Activated naive CD8-positive, alpha-beta T cell (primary cell): ENCODE measurements at regions not wholly inside any gene's neighbourhood (a gene's known extent, or its start where the extent isn't known, plus 50 kb on each side); places are given as distances from the start of the nearest gene placed in this dataset.
"Not testable (repeated sequence)": the region's sequence is repeated elsewhere in the genome, so short reads cannot be mapped to it uniquely, and the experiment has no call there.

Experiments used
- H3K27ac Mint-ChIP-seq: one replicate; pipeline ENCODE4 v1.8.0; 2021; ENCODE audit warnings: mixed read lengths
- H3K27me3 Mint-ChIP-seq: one replicate; pipeline ENCODE4 v1.8.0; 2021; ENCODE audit warnings: mixed read lengths
- H3K36me3 Mint-ChIP-seq: one replicate; pipeline ENCODE4 v1.8.0; 2021; ENCODE audit warnings: mixed read lengths
- H3K4me1 Mint-ChIP-seq: one replicate; pipeline ENCODE4 v1.8.0; 2021; ENCODE audit warnings: low read depth, mixed read lengths
- H3K4me3 Mint-ChIP-seq: one replicate; pipeline ENCODE4 v1.8.0; 2021; ENCODE audit warnings: mild to moderate bottlenecking, mixed read lengths
- H3K9me3 Mint-ChIP-seq: one replicate; pipeline ENCODE4 v1.8.0; 2021; ENCODE audit warnings: low read depth, mixed read lengths

GRCh38 chr12:20093190-20093810 lies 275.0 kb upstream of the PDE3A start:
- H3K4me3 Mint-ChIP-seq, H3K27ac Mint-ChIP-seq, H3K27me3 Mint-ChIP-seq: not testable (repeated sequence)

GRCh38 chr12:20096430-20096829 lies 271.9 kb upstream of the PDE3A start:
- Mint-ChIP-seq H3K9me3 (no peaks in the 10 kb centered on the region), H3K36me3 (no peaks in the 10 kb centered on the region), H3K27me3 (no peaks in the 10 kb centered on the region), H3K27ac (no peak overlapping the region), H3K4me3 (no peak overlapping the region), H3K4me1 (no peaks in the 10 kb centered on the region)

More at GRCh38 chr12:20093190-20093810, 275.0 kb upstream of the PDE3A start:
- not testable (repeated sequence) for H3K4me1 Mint-ChIP-seq, H3K9me3 Mint-ChIP-seq, H3K36me3 Mint-ChIP-seq

GRCh38 chr12:20097626-20098025 lies 270.7 kb upstream of the PDE3A start:
- Mint-ChIP-seq H3K27me3 (no peaks in the 10 kb centered on the region), H3K36me3 (no peaks in the 10 kb centered on the region), H3K27ac (no peak overlapping the region), H3K4me1 (no peaks in the 10 kb centered on the region), H3K4me3 (no peak overlapping the region), H3K9me3 (no peaks in the 10 kb centered on the region)

GRCh38 chr12:20099395-20100183 lies 268.7 kb upstream of the PDE3A start:
- H3K4me3 Mint-ChIP-seq, result no peak overlapping the region
- H3K4me1 Mint-ChIP-seq, result no peaks in the 10 kb centered on the region
- no peaks in the 10 kb centered on the region for H3K27me3 Mint-ChIP-seq
- no peak overlapping the region for H3K27ac Mint-ChIP-seq
- no peaks in the 10 kb centered on the region for H3K36me3 Mint-ChIP-seq
- H3K9me3 Mint-ChIP-seq, result no peaks in the 10 kb centered on the region

GRCh38 chr12:20101046-20101445 lies 267.3 kb upstream of the PDE3A start:
- Mint-ChIP-seq H3K4me3 (no peak overlapping the region), H3K4me1 (no peaks in the 10 kb centered on the region), H3K36me3 (no peaks in the 10 kb centered on the region), H3K9me3 (no peaks in the 10 kb centered on the region), H3K27me3 (no peaks in the 10 kb centered on the region), H3K27ac (no peak overlapping the region)

- Mint-ChIP-seq H3K4me3 (no peak overlapping the region), H3K36me3 (no peaks in the 10 kb centered on the region), H3K4me1 (no peaks in the 10 kb centered on the region), H3K27me3 (no peaks in the 10 kb centered on the region), H3K27ac (no peak overlapping the region), H3K9me3 (no peaks in the 10 kb centered on the region)
Measured at GRCh38 chr12:20105943-20106342, 262.4 kb upstream of the PDE3A start.

GRCh38 chr12:20109676-20110075 lies 258.7 kb upstream of the PDE3A start:
- H3K27me3 Mint-ChIP-seq, result no peaks in the 10 kb centered on the region
- H3K4me3 Mint-ChIP-seq, result no peak overlapping the region
- no peaks in the 10 kb centered on the region for H3K9me3 Mint-ChIP-seq
- H3K4me1 Mint-ChIP-seq, result no peaks in the 10 kb centered on the region
- no peaks in the 10 kb centered on the region for H3K36me3 Mint-ChIP-seq
- H3K27ac Mint-ChIP-seq, result no peak overlapping the region

- not testable (repeated sequence) for H3K4me3 Mint-ChIP-seq, H3K4me1 Mint-ChIP-seq
Measured at GRCh38 chr12:20115371-20115770, 253.0 kb upstream of the PDE3A start.

GRCh38 chr12:20119596-20120402 lies 248.5 kb upstream of the PDE3A start:
- no peaks in the 10 kb centered on the region for H3K9me3 Mint-ChIP-seq
- no peaks in the 10 kb centered on the region for H3K36me3 Mint-ChIP-seq
- H3K27me3 Mint-ChIP-seq, result no peaks in the 10 kb centered on the region
- no peak overlapping the region for H3K27ac Mint-ChIP-seq
- H3K4me3 Mint-ChIP-seq, result no peak overlapping the region
- H3K4me1 Mint-ChIP-seq, result no peaks in the 10 kb centered on the region

More at GRCh38 chr12:20115371-20115770, 253.0 kb upstream of the PDE3A start:
- not testable (repeated sequence) for H3K9me3 Mint-ChIP-seq, H3K36me3 Mint-ChIP-seq, H3K27ac Mint-ChIP-seq, H3K27me3 Mint-ChIP-seq

- no peak overlapping the region for H3K4me3 Mint-ChIP-seq
- H3K27me3 Mint-ChIP-seq, result no peaks in the 10 kb centered on the region
- H3K27ac Mint-ChIP-seq, result no peak overlapping the region
- H3K9me3 Mint-ChIP-seq, result no peaks in the 10 kb centered on the region
- H3K4me1 Mint-ChIP-seq, result no peaks in the 10 kb centered on the region
- no peaks in the 10 kb centered on the region for H3K36me3 Mint-ChIP-seq
Measured at GRCh38 chr12:20120403-20120725, 248.0 kb upstream of the PDE3A start.

- H3K27me3 Mint-ChIP-seq, result no peaks in the 10 kb centered on the region
- no peaks in the 10 kb centered on the region for H3K36me3 Mint-ChIP-seq
- H3K9me3 Mint-ChIP-seq, result no peaks in the 10 kb centered on the region
- H3K4me3 Mint-ChIP-seq, result no peak overlapping the region
- H3K4me1 Mint-ChIP-seq, result no peaks in the 10 kb centered on the region
- H3K27ac Mint-ChIP-seq, result no peak overlapping the region
Measured at GRCh38 chr12:20122274-20122673, 246.1 kb upstream of the PDE3A start.

- Mint-ChIP-seq H3K27me3 (peaks cover 2% of the 10 kb centered on the region), H3K4me3 (no peak overlapping the region), H3K9me3 (peaks cover 4% of the 10 kb centered on the region), H3K4me1 (no peaks in the 10 kb centered on the region), H3K36me3 (no peaks in the 10 kb centered on the region), H3K27ac (no peak overlapping the region)
Measured at GRCh38 chr12:20123465-20123864, 244.9 kb upstream of the PDE3A start.

GRCh38 chr12:20125276-20125798 lies 243.0 kb upstream of the PDE3A start:
- Mint-ChIP-seq H3K9me3 (peaks cover 4% of the 10 kb centered on the region), H3K27me3 (peaks cover 2% of the 10 kb centered on the region), H3K4me3 (no peak overlapping the region), H3K4me1 (no peaks in the 10 kb centered on the region), H3K27ac (no peak overlapping the region), H3K36me3 (no peaks in the 10 kb centered on the region)

- H3K4me3 Mint-ChIP-seq, result no peak overlapping the region
- peaks cover 2% of the 10 kb centered on the region for H3K27me3 Mint-ChIP-seq
- H3K9me3 Mint-ChIP-seq, result peaks cover 4% of the 10 kb centered on the region
- H3K36me3 Mint-ChIP-seq, result no peaks in the 10 kb centered on the region
- no peak overlapping the region for H3K27ac Mint-ChIP-seq
- H3K4me1 Mint-ChIP-seq, result no peaks in the 10 kb centered on the region
Measured at GRCh38 chr12:20126601-20127000, 241.7 kb upstream of the PDE3A start.

GRCh38 chr12:20127413-20127812 lies 240.9 kb upstream of the PDE3A start:
- Mint-ChIP-seq H3K27me3 (peaks cover 2% of the 10 kb centered on the region), H3K36me3 (no peaks in the 10 kb centered on the region), H3K27ac (no peak overlapping the region), H3K4me1 (no peaks in the 10 kb centered on the region), H3K9me3 (peaks cover 4% of the 10 kb centered on the region), H3K4me3 (no peak overlapping the region)
